ELF-1 (cell line): ENCODE measurements at regions not wholly inside any gene's neighbourhood (a gene's known extent, or its start where the extent isn't known, plus 50 kb on each side); places are given as distances from the start of the nearest gene placed in this dataset.
"Not testable (repeated sequence)": the region's sequence is repeated elsewhere in the genome, so short reads cannot be mapped to it uniquely, and the experiment has no call there.

ENCODE experiments used
- DNase-seq: peaks from one replicate; pipeline ENCODE4 v3.0.0-alpha.2; 2016; ENCODE audit warnings: low read depth, low spot score

DNA sequence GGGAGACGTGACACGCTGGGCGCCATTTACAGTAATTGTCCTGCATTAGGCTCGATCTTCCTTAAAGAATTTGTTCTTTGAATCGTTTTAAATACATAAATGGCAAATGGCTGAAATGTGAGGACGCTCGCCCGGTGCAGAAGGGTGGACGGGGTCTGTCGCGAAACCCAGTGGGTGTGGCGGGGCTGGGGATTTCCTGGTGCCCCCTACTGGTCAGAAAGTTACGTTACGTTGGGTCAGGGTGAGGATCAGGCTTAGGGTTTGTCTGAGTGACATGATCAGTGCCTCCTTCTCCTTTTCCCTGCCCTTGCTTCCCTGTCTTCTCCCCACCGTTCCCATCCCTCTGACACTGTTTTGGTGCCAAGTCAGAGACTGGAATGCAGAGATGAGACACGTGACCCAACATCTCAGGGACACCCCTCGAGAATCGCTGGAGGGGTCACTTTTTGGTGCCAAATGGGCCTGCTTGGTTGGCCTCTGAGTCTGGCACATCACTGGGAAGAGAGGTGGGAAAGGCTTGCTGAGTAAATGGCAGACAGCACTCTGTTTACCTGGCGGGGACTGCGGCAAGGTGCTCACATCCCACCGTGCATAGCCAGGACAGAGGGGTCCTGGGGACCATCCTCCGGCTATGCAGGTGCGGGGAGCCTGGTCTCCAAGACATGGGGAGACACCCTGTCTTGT is 1107.6 kb downstream of the BRD1 start:
- DNase-seq, result peak; percentile 55

DNA sequence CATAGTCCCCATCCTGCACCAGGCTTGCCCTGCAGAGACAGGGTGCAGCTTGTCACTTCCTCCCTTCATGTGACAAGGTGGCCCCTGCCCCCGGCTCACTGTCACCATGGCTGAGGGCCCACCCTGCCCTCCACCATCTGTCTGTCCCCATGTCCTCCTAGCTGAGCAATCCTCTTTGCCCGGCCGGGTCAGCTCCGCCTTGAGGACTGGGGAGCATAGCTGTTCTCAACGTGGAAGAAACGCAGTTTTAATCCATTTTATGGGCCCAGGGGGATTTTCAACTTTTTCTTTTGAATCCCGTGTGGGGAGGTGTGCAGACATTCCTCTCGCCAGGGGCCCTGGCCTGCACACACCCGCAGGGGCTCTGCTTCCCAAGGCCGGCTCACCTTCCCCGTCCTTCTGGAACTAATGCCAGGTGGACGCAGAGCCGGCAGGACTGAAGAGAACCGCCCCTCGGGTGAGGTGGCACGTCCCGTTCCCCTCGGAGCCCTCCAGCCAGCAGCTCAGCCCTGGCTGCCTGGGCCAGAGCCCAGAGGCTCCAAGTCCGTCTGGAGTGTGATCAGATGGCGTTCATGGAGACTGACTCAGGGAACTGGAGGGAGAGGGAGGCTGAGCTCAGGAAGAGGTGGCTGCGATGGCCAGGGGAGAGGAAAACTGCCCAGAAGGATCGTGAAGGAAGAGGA is 1108.7 kb downstream of the BRD1 start:
- no peak for DNase-seq

- no peak for DNase-seq
These were observed 1109.5 kb downstream of the BRD1 start for GRCh38 chr22:48717883-48718817.

- peak; percentile 47 for DNase-seq
These were observed 1110.4 kb downstream of the BRD1 start for GRCh38 chr22:48717076-48717810.

- DNase-seq, result not testable (repeated sequence)
These were observed 1111.5 kb downstream of the BRD1 start for GRCh38 chr22:48716154-48716553.

DNA sequence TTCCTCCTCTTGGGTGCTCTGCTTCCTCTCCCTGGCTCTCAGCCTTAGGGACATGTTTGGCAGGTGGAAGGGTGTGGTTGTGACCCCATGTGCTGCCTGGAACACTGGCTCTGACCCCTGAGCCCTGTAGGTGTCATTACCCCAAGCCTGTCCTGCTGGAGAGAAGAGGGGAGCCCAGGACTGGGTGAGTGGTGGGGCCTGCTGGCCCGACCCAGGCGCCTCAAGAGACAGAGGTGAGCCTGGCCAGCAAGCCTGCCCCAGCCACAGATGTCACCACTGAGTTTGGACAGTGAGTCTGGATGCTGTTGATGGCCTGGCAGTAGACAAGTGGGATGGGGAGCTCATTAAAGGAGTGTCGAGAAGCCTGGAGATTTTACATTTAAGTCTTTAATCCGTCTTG is 1112.2 kb downstream of the BRD1 start:
- no peak for DNase-seq

- DNase-seq, result no peak
These were observed 1113.4 kb downstream of the BRD1 start for GRCh38 chr22:48714231-48714630.

DNA sequence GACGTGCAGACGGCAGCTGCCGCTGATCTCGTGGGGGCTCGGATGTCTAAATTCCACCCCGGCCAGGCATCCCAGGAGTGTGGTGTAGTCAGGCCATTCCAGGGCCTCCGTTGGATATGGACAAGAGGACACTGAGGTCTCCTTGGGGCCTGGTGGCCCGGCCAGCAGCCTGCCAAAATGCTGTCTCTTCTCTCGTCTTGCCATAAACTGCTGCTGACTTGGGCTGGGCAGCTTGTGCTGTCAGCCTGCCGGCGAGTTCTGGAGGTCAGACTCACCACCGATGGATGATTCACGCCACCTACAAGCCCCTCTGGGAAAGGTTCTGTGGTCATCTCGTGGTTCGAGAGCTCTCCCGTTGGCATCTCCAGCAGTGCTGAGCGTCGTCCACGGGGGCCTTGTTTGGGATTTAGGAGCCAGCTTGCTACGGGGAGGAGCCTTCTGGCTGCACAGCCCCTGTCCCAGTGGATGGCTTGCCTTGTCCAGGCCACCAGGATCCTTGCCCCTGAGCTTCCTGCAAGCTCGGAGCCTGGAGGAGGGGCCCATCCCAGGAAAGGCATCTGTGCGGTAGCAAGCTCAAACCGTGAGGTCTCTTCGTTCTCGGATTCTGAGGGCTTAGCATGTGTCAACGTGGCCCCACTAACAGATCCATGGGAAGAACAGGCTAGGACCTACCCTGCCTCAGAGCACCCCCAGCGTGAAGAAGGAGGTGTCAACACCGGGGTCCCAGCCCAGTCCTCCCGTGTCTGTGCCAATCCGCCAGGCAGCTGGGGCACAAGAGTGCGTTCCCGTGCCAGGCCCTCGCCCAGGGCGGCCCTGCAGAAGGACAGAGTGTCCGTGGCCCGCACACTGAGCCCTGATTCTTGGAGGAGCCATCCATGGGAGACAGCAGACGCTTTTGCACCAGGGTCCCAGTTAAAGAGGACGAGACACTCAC is 1114.1 kb downstream of the BRD1 start:
- DNase-seq, result no peak

- no peak for DNase-seq
These were observed 1115.0 kb downstream of the BRD1 start for GRCh38 chr22:48712558-48713271.

- no peak for DNase-seq
These were observed 1116.0 kb downstream of the BRD1 start for GRCh38 chr22:48711669-48712068.

GRCh38 chr22:48711031-48711431 is 1116.6 kb downstream of the BRD1 start:
- no peak for DNase-seq

- DNase-seq, result no peak
These were observed 1117.3 kb downstream of the BRD1 start for GRCh38 chr22:48710410-48710809.

- no peak for DNase-seq
These were observed 1117.7 kb downstream of the BRD1 start for GRCh38 chr22:48709976-48710375.

DNA sequence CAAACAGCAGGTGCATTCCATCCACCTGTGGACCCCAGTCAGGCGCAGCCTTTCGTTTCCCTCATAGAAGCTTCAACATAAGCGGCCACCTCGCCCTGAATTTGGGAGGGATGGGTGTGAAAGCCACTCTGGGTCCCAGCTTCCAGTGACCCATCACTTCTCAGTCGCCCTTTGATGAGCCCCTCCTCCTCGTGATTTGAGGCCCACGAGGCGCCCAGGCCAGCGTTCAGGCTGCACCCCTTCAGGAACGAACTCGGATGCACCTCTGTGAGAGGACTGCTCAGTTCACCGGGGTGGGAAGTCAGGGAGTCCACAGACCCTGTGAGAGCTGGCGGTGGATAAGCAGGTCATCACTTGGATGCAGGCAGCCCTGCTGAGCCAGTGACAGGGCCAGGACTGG is 1118.2 kb downstream of the BRD1 start:
- no peak for DNase-seq

DNA sequence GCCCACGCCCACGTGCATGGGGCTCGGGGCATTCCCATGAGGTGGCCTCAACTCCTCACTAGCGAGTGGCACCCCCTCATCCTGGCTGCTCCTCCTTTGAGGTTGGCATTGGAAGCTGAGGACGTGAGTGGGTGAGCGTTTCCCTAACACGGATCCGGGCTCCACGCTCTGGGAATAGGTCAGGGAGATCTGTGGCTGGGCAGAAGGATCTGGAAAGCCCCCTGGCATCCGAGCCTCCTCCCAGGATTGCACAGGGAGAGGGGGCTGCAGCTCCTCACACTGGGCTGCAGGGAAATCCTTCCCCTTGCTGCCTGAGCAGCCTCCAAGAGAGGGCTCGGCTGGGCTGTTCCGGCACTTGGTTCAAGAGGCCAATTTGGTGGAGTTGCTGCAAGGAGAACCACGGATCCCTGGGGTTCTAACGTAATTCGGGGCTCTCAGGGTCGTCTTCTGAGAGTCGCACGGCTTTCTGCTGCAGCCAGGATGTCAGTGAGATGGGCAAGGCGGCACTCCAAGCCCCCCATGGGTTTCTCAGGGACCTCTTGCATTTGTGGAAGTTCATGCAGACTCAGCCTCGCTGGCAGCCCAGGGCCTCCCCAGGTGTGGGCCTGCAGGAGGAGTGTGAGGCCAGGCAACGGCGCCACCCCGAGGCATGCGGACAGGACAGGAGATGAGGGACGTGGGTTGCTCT is 1119.0 kb downstream of the BRD1 start:
- no peak for DNase-seq

DNA sequence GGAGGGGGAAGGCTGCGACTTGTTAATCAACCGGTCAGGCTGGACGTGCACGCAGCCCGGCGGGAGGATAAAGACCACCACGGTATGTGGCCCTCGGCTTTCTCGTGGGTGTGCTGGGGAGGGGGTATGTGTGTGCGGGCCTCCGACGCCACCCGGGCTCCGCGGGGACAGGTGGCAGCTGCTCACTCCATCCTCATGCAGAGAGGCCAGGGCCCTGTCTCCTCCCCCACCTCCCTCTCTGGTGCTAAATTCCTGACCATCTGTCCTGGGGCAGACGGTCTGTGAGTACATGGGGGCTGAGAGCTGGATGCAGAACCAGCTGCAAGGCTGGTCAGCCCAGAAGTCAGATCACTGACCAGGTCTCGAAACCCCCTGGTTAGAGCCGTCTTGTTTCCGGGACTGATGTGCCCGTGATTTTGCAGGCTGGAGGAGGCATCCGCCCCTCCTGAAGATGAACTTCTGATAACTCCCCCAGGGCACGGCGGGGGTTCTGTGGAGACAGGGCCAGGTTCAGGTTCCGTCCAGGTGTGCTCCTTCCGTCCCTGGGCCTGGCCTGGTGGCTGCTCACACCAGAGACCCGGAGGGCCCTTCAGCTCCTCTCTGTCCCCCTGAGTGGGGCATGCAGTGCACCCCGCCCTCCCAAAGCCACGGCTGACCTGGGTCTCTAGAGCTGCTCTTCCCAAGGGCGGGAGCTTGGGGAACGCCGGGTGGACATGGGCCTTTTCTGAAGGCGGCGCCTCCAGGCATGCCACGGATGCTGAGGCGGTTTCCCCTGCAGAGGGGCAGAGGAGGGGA is 1119.7 kb downstream of the BRD1 start:
- no peak for DNase-seq

- no peak for DNase-seq
These were observed 1120.5 kb downstream of the BRD1 start for GRCh38 chr22:48706934-48707762.
